Mesendoderm (in vitro differentiated cells): ENCODE measurements at regions not wholly inside any gene's neighbourhood (a gene's known extent, or its start where the extent isn't known, plus 50 kb on each side); places are given as distances from the start of the nearest gene placed in this dataset.

Experiments
- DNase-seq: peaks from one replicate; pipeline ENCODE4 v3.0.0; 2013
- H2AK5ac ChIP-seq: 2 replicates; pipeline ENCODE4 v1.6.1; 2013; ENCODE audit warnings: low read length, inconsistent platforms
- H2BK120ac ChIP-seq: 2 replicates; pipeline ENCODE4 v1.6.1; 2013; ENCODE audit warnings: low read depth, mild to moderate bottlenecking, low read length, moderate library complexity, mixed read lengths
- H2BK15ac ChIP-seq: replicated peaks from 2 replicates; pipeline ENCODE4 v1.6.1; 2013; ENCODE audit warnings: low read depth, mild to moderate bottlenecking, moderate library complexity
- H2BK5ac ChIP-seq: 2 replicates; pipeline ENCODE4 v1.6.1; 2013; ENCODE audit warnings: low read length, inconsistent platforms
- H3K18ac ChIP-seq: 2 replicates; pipeline ENCODE4 v1.6.1; 2013; ENCODE audit warnings: mild to moderate bottlenecking, low read length, mixed read lengths
- H3K23ac ChIP-seq: one replicate; pipeline ENCODE4 v1.6.1; 2013; ENCODE audit warnings: low read length
- H3K27ac ChIP-seq: 2 replicates; pipeline ENCODE4 v1.5.1; 2013; ENCODE audit warnings: low read depth, mild to moderate bottlenecking, inconsistent platforms, low read length, moderate library complexity
- H3K27me3 ChIP-seq: 2 replicates; pipeline ENCODE4 v1.6.1; 2013; ENCODE audit warnings: low read length, control low read depth, mild to moderate bottlenecking, inconsistent platforms; ENCODE audit not compliant: insufficient read depth, poor library complexity
- H3K36me3 ChIP-seq: 2 replicates; pipeline ENCODE4 v1.6.1; 2013; ENCODE audit warnings: low read length, inconsistent platforms; ENCODE audit not compliant: control insufficient read depth, insufficient read depth
- H3K4ac ChIP-seq: one replicate; pipeline ENCODE4 v1.6.1; 2013; ENCODE audit warnings: low read depth, mild to moderate bottlenecking, low read length, moderate library complexity
- H3K4me1 ChIP-seq: 2 replicates; pipeline ENCODE4 v1.6.1; 2013; ENCODE audit warnings: low read depth, low read length, inconsistent platforms; ENCODE audit not compliant: control insufficient read depth
- H3K4me2 ChIP-seq: 2 replicates; pipeline ENCODE4 v1.6.1; 2013; ENCODE audit warnings: low read length
- H3K4me3 ChIP-seq: 2 replicates; pipeline ENCODE4 v1.5.1; 2013; ENCODE audit warnings: mild to moderate bottlenecking, low read length
- H3K56ac ChIP-seq: one replicate; pipeline ENCODE4 v1.6.1; 2013; ENCODE audit warnings: low read length
- H3K79me1 ChIP-seq: 2 replicates; pipeline ENCODE4 v1.6.1; 2013; ENCODE audit warnings: low read length, inconsistent platforms
- H3K79me2 ChIP-seq: 2 replicates; pipeline ENCODE4 v1.6.1; 2013; ENCODE audit warnings: mild to moderate bottlenecking, low read length; ENCODE audit not compliant: control insufficient read depth, insufficient read depth
- H3K9ac ChIP-seq: 2 replicates; pipeline ENCODE4 v1.6.1; 2013; ENCODE audit warnings: low read length, inconsistent platforms
- H4K5ac ChIP-seq: one replicate; pipeline ENCODE4 v1.6.1; 2013; ENCODE audit warnings: low read length
- H4K8ac ChIP-seq: one replicate; pipeline ENCODE4 v1.6.1; 2013; ENCODE audit warnings: low read depth, mild to moderate bottlenecking, control low read depth, low read length, moderate library complexity
- whole genome bisulfite sequencing: extraction: QIAGEN DNeasy Blood & Tissue Kit; methylation state at CpG from one replicate; pipeline ENCODE4 v1.1.7; 2013; ENCODE audit warnings: low lambda C conversion rate, missing lambda C conversion rate; ENCODE audit not compliant: insufficient coverage; ENCODE audit errors: extremely low coverage; 5-methylcytosine and 5-hydroxymethylcytosine counted together

- H3K27me3 ChIP-seq: no peaks in the 10 kb centered on the region
- H4K8ac ChIP-seq: no peak overlapping the region
- H3K36me3 ChIP-seq: no peaks in the 10 kb centered on the region
- no peak overlapping the region for H2BK5ac ChIP-seq
- no peaks in the 10 kb centered on the region for H3K79me2 ChIP-seq
- H3K18ac ChIP-seq: no peak overlapping the region
- H3K4ac ChIP-seq: no peak overlapping the region
- no peak overlapping the region for H3K23ac ChIP-seq
- DNase-seq: no peak
- H2AK5ac ChIP-seq: no peak overlapping the region
- H2BK120ac ChIP-seq: no peak overlapping the region
- no peak overlapping the region for H4K5ac ChIP-seq
- H2BK15ac ChIP-seq: no peak overlapping the region
- H3K4me1 ChIP-seq: no peaks in the 10 kb centered on the region
- no peak overlapping the region for H3K56ac ChIP-seq
- no peak overlapping the region for H3K4me2 ChIP-seq
- no peaks in the 10 kb centered on the region for H3K79me1 ChIP-seq
- no peak overlapping the region for H3K9ac ChIP-seq
- no CpG with 5 or more reads among the region's 3 CpGs for WGBS
- H3K27ac ChIP-seq: no peak overlapping the region
- no peak overlapping the region for H3K4me3 ChIP-seq
Observed at GRCh38 chr11:104738918-104739317, 159.3 kb downstream of the CASP12 start.

GRCh38 chr11:104738208-104738607 lies 160.1 kb downstream of the CASP12 start:
- H3K36me3 ChIP-seq: no peaks in the 10 kb centered on the region
- no peak overlapping the region for H4K5ac ChIP-seq
- WGBS: no CpG with 5 or more reads among the region's 4 CpGs
- no peaks in the 10 kb centered on the region for H3K27me3 ChIP-seq
- H2BK15ac ChIP-seq: no peak overlapping the region
- no peak overlapping the region for H2BK120ac ChIP-seq
- no peak overlapping the region for H4K8ac ChIP-seq
- no peak overlapping the region for H3K9ac ChIP-seq
- no peak overlapping the region for H3K18ac ChIP-seq
- H3K79me2 ChIP-seq: no peaks in the 10 kb centered on the region
- no peaks in the 10 kb centered on the region for H3K4me1 ChIP-seq
- no peaks in the 10 kb centered on the region for H3K79me1 ChIP-seq
- no peak overlapping the region for H2AK5ac ChIP-seq
- no peak overlapping the region for H3K4ac ChIP-seq
- no peak for DNase-seq
- H3K4me2 ChIP-seq: no peak overlapping the region
- no peak overlapping the region for H3K23ac ChIP-seq
- H3K56ac ChIP-seq: no peak overlapping the region
- H3K4me3 ChIP-seq: no peak overlapping the region
- no peak overlapping the region for H2BK5ac ChIP-seq
- H3K27ac ChIP-seq: no peak overlapping the region

GRCh38 chr11:104736502-104736901 lies 161.8 kb downstream of the CASP12 start:
- H3K79me1 ChIP-seq: no peaks in the 10 kb centered on the region
- no peak overlapping the region for H3K9ac ChIP-seq
- H2BK15ac ChIP-seq: no peak overlapping the region
- no peak overlapping the region for H3K4me2 ChIP-seq
- no peak overlapping the region for H3K56ac ChIP-seq
- no peaks in the 10 kb centered on the region for H3K27me3 ChIP-seq
- H3K4me3 ChIP-seq: no peak overlapping the region
- H4K8ac ChIP-seq: no peak overlapping the region
- no peak for DNase-seq
- no peak overlapping the region for H4K5ac ChIP-seq
- no peak overlapping the region for H3K27ac ChIP-seq
- no peak overlapping the region for H3K18ac ChIP-seq
- H3K79me2 ChIP-seq: no peaks in the 10 kb centered on the region
- WGBS: no CpG with 5 or more reads among the region's 2 CpGs
- H2AK5ac ChIP-seq: no peak overlapping the region
- H2BK120ac ChIP-seq: no peak overlapping the region
- no peaks in the 10 kb centered on the region for H3K4me1 ChIP-seq
- H3K23ac ChIP-seq: no peak overlapping the region
- H3K4ac ChIP-seq: no peak overlapping the region
- no peak overlapping the region for H2BK5ac ChIP-seq
- no peaks in the 10 kb centered on the region for H3K36me3 ChIP-seq

GRCh38 chr11:104734998-104735397 lies 163.3 kb downstream of the CASP12 start:
- no peaks in the 10 kb centered on the region for H3K36me3 ChIP-seq
- no peak overlapping the region for H3K4me2 ChIP-seq
- H3K4me1 ChIP-seq: no peaks in the 10 kb centered on the region
- H2AK5ac ChIP-seq: no peak overlapping the region
- no peak overlapping the region for H3K18ac ChIP-seq
- H2BK15ac ChIP-seq: no peak overlapping the region
- no peak overlapping the region for H3K27ac ChIP-seq
- H2BK5ac ChIP-seq: no peak overlapping the region
- H3K4ac ChIP-seq: no peak overlapping the region
- H3K27me3 ChIP-seq: no peaks in the 10 kb centered on the region
- no peak overlapping the region for H3K56ac ChIP-seq
- H2BK120ac ChIP-seq: no peak overlapping the region
- no peak overlapping the region for H3K9ac ChIP-seq
- H3K79me1 ChIP-seq: no peaks in the 10 kb centered on the region
- H4K5ac ChIP-seq: no peak overlapping the region
- H3K4me3 ChIP-seq: no peak overlapping the region
- H4K8ac ChIP-seq: no peak overlapping the region
- DNase-seq: no peak
- no peak overlapping the region for H3K23ac ChIP-seq
- H3K79me2 ChIP-seq: no peaks in the 10 kb centered on the region

- Histone ChIP-seq H2BK120ac (no peak overlapping the region), H3K56ac (no peak overlapping the region), H3K9ac (no peak overlapping the region), H3K4ac (no peak overlapping the region), H3K4me2 (no peak overlapping the region), H4K8ac (no peak overlapping the region), H3K4me1 (no peaks in the 10 kb centered on the region), H3K36me3 (no peaks in the 10 kb centered on the region), H2BK15ac (no peak overlapping the region), H3K4me3 (no peak overlapping the region), H2BK5ac (no peak overlapping the region), H3K79me2 (no peaks in the 10 kb centered on the region), H3K27me3 (no peaks in the 10 kb centered on the region), H3K79me1 (no peaks in the 10 kb centered on the region), H3K27ac (no peak overlapping the region), H2AK5ac (no peak overlapping the region), H4K5ac (no peak overlapping the region), H3K23ac (no peak overlapping the region), H3K18ac (no peak overlapping the region)
- no CpG with 5 or more reads among the region's 1 CpG for WGBS
- no peak for DNase-seq
Observed at GRCh38 chr11:104731890-104732289, 166.4 kb downstream of the CASP12 start.

GRCh38 chr11:104728927-104729326 lies 169.3 kb downstream of the CASP12 start:
- Histone ChIP-seq H2BK5ac (no peak overlapping the region), H2AK5ac (no peak overlapping the region), H3K4ac (no peak overlapping the region), H2BK120ac (no peak overlapping the region), H3K56ac (no peak overlapping the region), H3K27ac (no peak overlapping the region), H4K8ac (no peak overlapping the region), H3K27me3 (no peaks in the 10 kb centered on the region), H3K4me1 (no peaks in the 10 kb centered on the region), H3K79me1 (no peaks in the 10 kb centered on the region), H4K5ac (no peak overlapping the region), H2BK15ac (no peak overlapping the region), H3K4me3 (no peak overlapping the region), H3K23ac (no peak overlapping the region), H3K9ac (no peak overlapping the region), H3K4me2 (no peak overlapping the region), H3K79me2 (no peaks in the 10 kb centered on the region), H3K36me3 (no peaks in the 10 kb centered on the region), H3K18ac (no peak overlapping the region)
- peak; percentile 61 for DNase-seq
- no CpG with 5 or more reads among the region's 6 CpGs for WGBS
